A673 (cell line): ENCODE measurements at regions not wholly inside any gene's neighbourhood (a gene's known extent, or its start where the extent isn't known, plus 50 kb on each side); places are given as distances from the start of the nearest gene placed in this dataset.

ENCODE experiments used
- EZH2 ChIP-seq: fragments of 200-600 bp; sonication (generic); IDR thresholded peaks from 2 replicates; pipeline ENCODE4 v1.6.1; 2017; ENCODE audit warnings: borderline replicate concordance, low read depth, mild to moderate bottlenecking, mixed read lengths, antibody characterized with exemption, low read length; ENCODE audit not compliant: poor library complexity, severe bottlenecking
- TF ChIP-seq, protein P1 (sequence below): fragments of 300-800, 200-600 bp; sonication (generic); conservative IDR thresholded peaks from 2 replicates; pipeline ENCODE4 v1.5.1; 2017; ENCODE audit warnings: low read depth, mild to moderate bottlenecking, antibody characterized with exemption, low read length, moderate library complexity, mixed read lengths

- TF ChIP-seq, protein P1, sequence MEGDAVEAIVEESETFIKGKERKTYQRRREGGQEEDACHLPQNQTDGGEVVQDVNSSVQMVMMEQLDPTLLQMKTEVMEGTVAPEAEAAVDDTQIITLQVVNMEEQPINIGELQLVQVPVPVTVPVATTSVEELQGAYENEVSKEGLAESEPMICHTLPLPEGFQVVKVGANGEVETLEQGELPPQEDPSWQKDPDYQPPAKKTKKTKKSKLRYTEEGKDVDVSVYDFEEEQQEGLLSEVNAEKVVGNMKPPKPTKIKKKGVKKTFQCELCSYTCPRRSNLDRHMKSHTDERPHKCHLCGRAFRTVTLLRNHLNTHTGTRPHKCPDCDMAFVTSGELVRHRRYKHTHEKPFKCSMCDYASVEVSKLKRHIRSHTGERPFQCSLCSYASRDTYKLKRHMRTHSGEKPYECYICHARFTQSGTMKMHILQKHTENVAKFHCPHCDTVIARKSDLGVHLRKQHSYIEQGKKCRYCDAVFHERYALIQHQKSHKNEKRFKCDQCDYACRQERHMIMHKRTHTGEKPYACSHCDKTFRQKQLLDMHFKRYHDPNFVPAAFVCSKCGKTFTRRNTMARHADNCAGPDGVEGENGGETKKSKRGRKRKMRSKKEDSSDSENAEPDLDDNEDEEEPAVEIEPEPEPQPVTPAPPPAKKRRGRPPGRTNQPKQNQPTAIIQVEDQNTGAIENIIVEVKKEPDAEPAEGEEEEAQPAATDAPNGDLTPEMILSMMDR = no peak
- TF ChIP-seq EZH2 = no peak
Observed at GRCh38 chr16:79508294-79508693, 92.2 kb downstream of the MAF start.
